Forelimb muscle (tissue), 1 donor: ENCODE measurements at regions not wholly inside any gene's neighbourhood (a gene's known extent, or its start where the extent isn't known, plus 50 kb on each side); places are given as distances from the start of the nearest gene placed in this dataset.
"Not testable (repeated sequence)": the region's sequence is repeated elsewhere in the genome, so short reads cannot be mapped to it uniquely, and the experiment has no call there.

Source experiments
- DNase-seq: peaks from one replicate; pipeline ENCODE4 v3.0.0-alpha.2; 2013; ENCODE audit warnings: low read depth

- no peak for DNase-seq
Observed at GRCh38 chr16:5769513-5769912, 671.9 kb upstream of the EEF2KMT start.

- DNase-seq: no peak
Observed at GRCh38 chr16:5768445-5768844, 670.9 kb upstream of the EEF2KMT start.

GRCh38 chr16:5763176-5763575, 665.6 kb upstream of the EEF2KMT start:
- no peak for DNase-seq

GRCh38 chr16:5762362-5762761, 664.8 kb upstream of the EEF2KMT start:
- DNase-seq: no peak

- DNase-seq: no peak
Observed at GRCh38 chr16:5761592-5761991, 664.0 kb upstream of the EEF2KMT start.

GRCh38 chr16:5758281-5758680, 660.7 kb upstream of the EEF2KMT start:
- no peak for DNase-seq

- DNase-seq: no peak
Observed at GRCh38 chr16:5756969-5757368, 659.4 kb upstream of the EEF2KMT start.

GRCh38 chr16:5753381-5753780, 655.8 kb upstream of the EEF2KMT start:
- DNase-seq: no peak

GRCh38 chr16:5751216-5751615, 653.6 kb upstream of the EEF2KMT start:
- no peak for DNase-seq

GRCh38 chr16:5750439-5750838, 652.8 kb upstream of the EEF2KMT start:
- not testable (repeated sequence) for DNase-seq

- DNase-seq: no peak
Observed at GRCh38 chr16:5738586-5738985, 641.0 kb upstream of the EEF2KMT start.

- no peak for DNase-seq
Observed at GRCh38 chr16:5736209-5736930, 638.8 kb upstream of the EEF2KMT start.

- no peak for DNase-seq
Observed at GRCh38 chr16:5735444-5735843, 637.8 kb upstream of the EEF2KMT start.

GRCh38 chr16:5730783-5731182, 633.2 kb upstream of the EEF2KMT start:
- no peak for DNase-seq

GRCh38 chr16:5722116-5722619, 624.6 kb upstream of the EEF2KMT start:
- DNase-seq: no peak

GRCh38 chr16:5715155-5715554, 617.6 kb upstream of the EEF2KMT start:
- DNase-seq: no peak

- no peak for DNase-seq
Observed at GRCh38 chr16:5709889-5710288, 612.3 kb upstream of the EEF2KMT start.

- DNase-seq: no peak
Observed at GRCh38 chr16:5706211-5706610, 608.6 kb upstream of the EEF2KMT start.

- no peak for DNase-seq
Observed at GRCh38 chr16:5704271-5704670, 606.7 kb upstream of the EEF2KMT start.

GRCh38 chr16:5693426-5693825, 595.8 kb upstream of the EEF2KMT start:
- DNase-seq: no peak

- DNase-seq: no peak
Observed at GRCh38 chr16:5681966-5682365, 584.4 kb upstream of the EEF2KMT start.

- no peak for DNase-seq
Observed at GRCh38 chr16:5678371-5678770, 580.8 kb upstream of the EEF2KMT start.

- DNase-seq: no peak
Observed at GRCh38 chr16:5671421-5671820, 573.8 kb upstream of the EEF2KMT start.

- DNase-seq: no peak
Observed at GRCh38 chr16:5670198-5670597, 572.6 kb upstream of the EEF2KMT start.
